Lower lobe of right lung (tissue), 2 donors: ENCODE measurements at regions not wholly inside any gene's neighbourhood (a gene's known extent, or its start where the extent isn't known, plus 50 kb on each side); places are given as distances from the start of the nearest gene placed in this dataset.

Experiments
- ATAC-seq, 2 donors: fragments of 200-7000 bp; cut with Tn5 transposase; one replicate each; pipeline ENCODE4 v1.9.1; 2020 to 2022; ENCODE audit warnings: mild to moderate bottlenecking in 2 of 2, moderate library complexity in 2 of 2
- DNase-seq: peaks from one replicate; pipeline ENCODE4 v3.0.0-alpha.2; 2020
- H3K27ac ChIP-seq: fragments of 200-600 bp; one replicate; pipeline ENCODE4 v1.8.0; 2022
- H3K27me3 ChIP-seq: fragments of 200-600 bp; one replicate; pipeline ENCODE4 v1.8.0; 2022; ENCODE audit warnings: low read depth
- H3K36me3 ChIP-seq: fragments of 200-600 bp; one replicate; pipeline ENCODE4 v1.8.0; 2022; ENCODE audit warnings: mild to moderate bottlenecking
- H3K4me1 ChIP-seq: fragments of 200-600 bp; one replicate; pipeline ENCODE4 v1.8.0; 2022
- H3K4me3 ChIP-seq: fragments of 200-600 bp; one replicate; pipeline ENCODE4 v1.8.0; 2022; ENCODE audit warnings: mild to moderate bottlenecking
- H3K9me3 ChIP-seq: fragments of 200-600 bp; one replicate; pipeline ENCODE4 v1.8.0; 2022
- CTCF ChIP-seq: fragments of 200-600 bp; IDR thresholded peaks from one replicate; pipeline ENCODE4 v1.8.0; 2022; ENCODE audit warnings: antibody characterized with exemption, mild to moderate bottlenecking
- intact Hi-C: fragments of 100-400 bp; cut with DNase I; formaldehyde crosslinking; loops from one replicate; pipeline ENCODE4 v1.11.0; 2022
- donor health status: DM: no; HTN: yes; CAD: no; lungs with severe emphysema.

- DNase-seq = no peak
- Histone ChIP-seq H3K27ac (no peak overlapping the region), H3K4me1 (no peaks in the 10 kb centered on the region), H3K27me3 (no peaks in the 10 kb centered on the region), H3K36me3 (no peaks in the 10 kb centered on the region), H3K9me3 (no peaks in the 10 kb centered on the region), H3K4me3 (no peak overlapping the region)
- intact Hi-C loops = no loop called here
- no peak for TF ChIP-seq CTCF
- no peak for ATAC-seq
Measured at GRCh38 chr7:131786204-131786603, 229.8 kb upstream of the PODXL start.

- no peaks in the 10 kb centered on the region for H3K36me3 ChIP-seq
- no peak for TF ChIP-seq CTCF
- intact Hi-C loops = no loop called here
- H3K27me3 ChIP-seq = no peaks in the 10 kb centered on the region
- H3K27ac ChIP-seq = no peak overlapping the region
- DNase-seq (no peak), ATAC-seq (no peak)
- H3K4me3 ChIP-seq = no peak overlapping the region
- H3K4me1 ChIP-seq = no peaks in the 10 kb centered on the region
- H3K9me3 ChIP-seq = no peaks in the 10 kb centered on the region
Measured at GRCh38 chr7:131778601-131779000, 222.2 kb upstream of the PODXL start.

GRCh38 chr7:131774419-131775220 is 218.2 kb upstream of the PODXL start:
- Histone ChIP-seq H3K9me3 (no peaks in the 10 kb centered on the region), H3K4me1 (no peaks in the 10 kb centered on the region), H3K36me3 (no peaks in the 10 kb centered on the region), H3K27me3 (no peaks in the 10 kb centered on the region), H3K4me3 (no peak overlapping the region), H3K27ac (no peak overlapping the region)
- intact Hi-C loops = no loop called here
- ATAC-seq = no peak
- no peak for TF ChIP-seq CTCF
- DNase-seq = no peak

GRCh38 chr7:131773413-131773812 is 217.0 kb upstream of the PODXL start:
- Histone ChIP-seq H3K27me3 (no peaks in the 10 kb centered on the region), H3K27ac (no peak overlapping the region), H3K9me3 (no peaks in the 10 kb centered on the region), H3K4me1 (no peaks in the 10 kb centered on the region), H3K36me3 (no peaks in the 10 kb centered on the region), H3K4me3 (no peak overlapping the region)
- no peak for DNase-seq
- intact Hi-C loops = no loop called here
- TF ChIP-seq CTCF = no peak
- ATAC-seq = no peak

GRCh38 chr7:131769241-131769640 is 212.8 kb upstream of the PODXL start:
- DNase-seq (no peak), ATAC-seq (no peak)
- no peak for TF ChIP-seq CTCF
- Histone ChIP-seq H3K4me3 (no peak overlapping the region), H3K9me3 (no peaks in the 10 kb centered on the region), H3K4me1 (no peaks in the 10 kb centered on the region), H3K27ac (no peak overlapping the region), H3K36me3 (no peaks in the 10 kb centered on the region), H3K27me3 (no peaks in the 10 kb centered on the region)
- intact Hi-C loops = no loop called here
